ENCODE measurements at regions not wholly inside any gene's neighbourhood (a gene's known extent, or its start where the extent isn't known, plus 50 kb on each side); places are given as distances from the start of the nearest gene placed in this dataset.

GRCh38 chr2:147433822-147434221 lies 411.0 kb upstream of the ACVR2A start:
- TF ChIP-seq KLF9 (tag by site-specific recombination; IDR thresholded peaks at IDR 0.05; ENCODE audit: low read depth) (no peak), ZNF660 (tag by site-specific recombination; IDR thresholded peaks at IDR 0.05) (no peak), ZNF354C (tag by site-specific recombination; IDR thresholded peaks at IDR 0.05; ENCODE audit: borderline replicate concordance, low read depth) (no peak), ZNF548 (tag by site-specific recombination; IDR thresholded peaks at IDR 0.05) (no peak), ZNF416 (tag by site-specific recombination; IDR thresholded peaks at IDR 0.05) (no peak), ZBTB7A (tag by site-specific recombination; IDR thresholded peaks at IDR 0.05; ENCODE audit: low read depth) (no peak), ZNF184 (tag by site-specific recombination; IDR thresholded peaks at IDR 0.05) (no peak), ZNF510 (tag by site-specific recombination; IDR thresholded peaks at IDR 0.05; ENCODE audit: insufficient replicate concordance) (no peak), ZNF692 (tag by site-specific recombination; IDR thresholded peaks at IDR 0.05) (no peak), ZNF10 (tag by site-specific recombination; IDR thresholded peaks at IDR 0.05) (no peak), HOXA7 (CRISPR knock-in tag; IDR thresholded peaks at IDR 0.05; ENCODE audit: borderline replicate concordance) (no peak), ZNF175 (tag by site-specific recombination; IDR thresholded peaks at IDR 0.05) (no peak)
- TF ChIP-seq, protein P1, sequence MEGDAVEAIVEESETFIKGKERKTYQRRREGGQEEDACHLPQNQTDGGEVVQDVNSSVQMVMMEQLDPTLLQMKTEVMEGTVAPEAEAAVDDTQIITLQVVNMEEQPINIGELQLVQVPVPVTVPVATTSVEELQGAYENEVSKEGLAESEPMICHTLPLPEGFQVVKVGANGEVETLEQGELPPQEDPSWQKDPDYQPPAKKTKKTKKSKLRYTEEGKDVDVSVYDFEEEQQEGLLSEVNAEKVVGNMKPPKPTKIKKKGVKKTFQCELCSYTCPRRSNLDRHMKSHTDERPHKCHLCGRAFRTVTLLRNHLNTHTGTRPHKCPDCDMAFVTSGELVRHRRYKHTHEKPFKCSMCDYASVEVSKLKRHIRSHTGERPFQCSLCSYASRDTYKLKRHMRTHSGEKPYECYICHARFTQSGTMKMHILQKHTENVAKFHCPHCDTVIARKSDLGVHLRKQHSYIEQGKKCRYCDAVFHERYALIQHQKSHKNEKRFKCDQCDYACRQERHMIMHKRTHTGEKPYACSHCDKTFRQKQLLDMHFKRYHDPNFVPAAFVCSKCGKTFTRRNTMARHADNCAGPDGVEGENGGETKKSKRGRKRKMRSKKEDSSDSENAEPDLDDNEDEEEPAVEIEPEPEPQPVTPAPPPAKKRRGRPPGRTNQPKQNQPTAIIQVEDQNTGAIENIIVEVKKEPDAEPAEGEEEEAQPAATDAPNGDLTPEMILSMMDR (tag by site-specific recombination; IDR thresholded peaks at IDR 0.05): no peak

Measured in HEK293 (cell line).